ENCODE measurements at regions not wholly inside any gene's neighbourhood (a gene's known extent, or its start where the extent isn't known, plus 50 kb on each side); places are given as distances from the start of the nearest gene placed in this dataset.

GRCh38 chr10:64732372-64732957, 1211.3 kb downstream of the REEP3 start:
- Histone ChIP-seq H3F3A (replicated peaks; ENCODE audit: low read depth) (no peaks in the 10 kb centered on the region), H3K36me3 (ENCODE audit: insufficient read depth) (peaks cover 4% of the 10 kb centered on the region; the same call in 1 of the 2 replicates), H3K4me2 (no peak overlapping the region), H3K27me3 (ENCODE audit: insufficient read depth) (no peaks in the 10 kb centered on the region), H3K4me3 (no peak overlapping the region), H3K4me1 (ENCODE audit: insufficient read depth) (no peaks in the 10 kb centered on the region), H3K79me2 (replicated peaks; ENCODE audit: insufficient read depth) (no peaks in the 10 kb centered on the region), H3K27ac (ENCODE audit: low read depth) (no peak overlapping the region), H4K20me1 (replicated peaks; ENCODE audit: insufficient read depth) (no peaks in the 10 kb centered on the region), H3K9me2 (ENCODE audit: insufficient read depth) (no peaks in the 10 kb centered on the region), H2AFZ (no peak overlapping the region; the same call in 1 of the 2 replicates)
- no peak for DNase-seq (ENCODE audit: low spot score)
- Mint-ChIP-seq H3K27ac (no peak overlapping the region), H3K4me1 (peaks cover 6% of the 10 kb centered on the region), H3K36me3 (ENCODE audit: low read depth) (peaks cover 30% of the 10 kb centered on the region), H3K27me3 (ENCODE audit: insufficient read depth, low read depth, poor library complexity) (peaks cover 4% of the 10 kb centered on the region), H3K4me3 (no peak overlapping the region), H3K9me3 (peaks cover 37% of the 10 kb centered on the region)
- no peak for TF ChIP-seq NANOG (IDR thresholded peaks at IDR 0.05; ENCODE audit: borderline replicate concordance)
- TF ChIP-seq ZNF331 (CRISPR knock-in tag; IDR thresholded peaks at IDR 0.05; ENCODE audit: low read depth): no peak
- no peak for TF ChIP-seq ETS1 (IDR thresholded peaks at IDR 0.05)
- TF ChIP-seq EZH2 (IDR thresholded peaks at IDR 0.05; ENCODE audit: low read depth, unreplicated experiment): no peak
- TF ChIP-seq POLR2AphosphoS5 (IDR thresholded peaks at IDR 0.05; ENCODE audit: low read depth): no peak
- TF ChIP-seq ZNF114 (CRISPR knock-in tag; IDR thresholded peaks at IDR 0.05): no peak
- TF ChIP-seq JUNB (IDR thresholded peaks at IDR 0.05; ENCODE audit: unreplicated experiment): no peak
- no peak for TF ChIP-seq CTCF (conservative IDR thresholded peaks at IDR 0.05; ENCODE audit: low read depth in 2 of 2)
- no peak for TF ChIP-seq CREB1 (CRISPR knock-in tag; IDR thresholded peaks at IDR 0.05; ENCODE audit: low read depth)
- TF ChIP-seq STAT1 (IDR thresholded peaks at IDR 0.05; ENCODE audit: unreplicated experiment): no peak
- TF ChIP-seq ZNF462 (CRISPR knock-in tag; IDR thresholded peaks at IDR 0.05): no peak
- ATAC-seq: no peak
